Calu3 (cell line): ENCODE measurements at regions not wholly inside any gene's neighbourhood (a gene's known extent, or its start where the extent isn't known, plus 50 kb on each side); places are given as distances from the start of the nearest gene placed in this dataset.

Experiments
- BruUV-seq: library from RNA; stranded (reverse); fragments of 400-500 nt; replicated peaks from 2 replicates; lab custom pipeline; 2021; lab: Mats Ljungman, UMichigan
- CTCF ChIA-PET: fragments of 300-600 bp; sonication (Branson Sonifier 250); formaldehyde crosslinking; loops from one replicate; lab custom pipeline; 2022; ENCODE audit warnings: antibody characterized with exemption; lab: Charles Lee
- DNase-seq: peaks from one replicate; pipeline ENCODE4 v3.0.0; 2022
- H3K27ac Mint-ChIP-seq: one replicate; pipeline ENCODE4 v1.8.0; 2022; ENCODE audit warnings: mixed read lengths; ENCODE audit not compliant: unreplicated experiment
- H3K27me3 Mint-ChIP-seq: one replicate; pipeline ENCODE4 v1.8.0; 2022; ENCODE audit warnings: mixed read lengths; ENCODE audit not compliant: unreplicated experiment
- H3K36me3 Mint-ChIP-seq: one replicate; pipeline ENCODE4 v1.8.0; 2022; ENCODE audit warnings: mild to moderate bottlenecking, moderate library complexity, mixed read lengths; ENCODE audit not compliant: insufficient read depth, unreplicated experiment
- H3K4me1 Mint-ChIP-seq: one replicate; pipeline ENCODE4 v1.8.0; 2022; ENCODE audit warnings: mild to moderate bottlenecking, low read depth, mixed read lengths; ENCODE audit not compliant: unreplicated experiment
- H3K4me3 Mint-ChIP-seq: one replicate; pipeline ENCODE4 v1.8.0; 2022; ENCODE audit warnings: mild to moderate bottlenecking, low read depth, moderate library complexity, mixed read lengths; ENCODE audit not compliant: unreplicated experiment
- H3K9me3 Mint-ChIP-seq: one replicate; pipeline ENCODE4 v1.8.0; 2022; ENCODE audit warnings: low read depth, mixed read lengths; ENCODE audit not compliant: unreplicated experiment
- CTCF ChIP-seq: fragments of 200-600 bp; IDR thresholded peaks from one replicate; pipeline ENCODE4 v1.8.0; 2022; ENCODE audit warnings: antibody characterized with exemption; ENCODE audit not compliant: unreplicated experiment
- intact Hi-C: fragments of 100-400 bp; cut with micrococcal nuclease; formaldehyde crosslinking; loops from one replicate; pipeline ENCODE4 v1.10.0; 2022; ENCODE audit not compliant: unreplicated experiment

GRCh38 chr2:128441341-128442052 is 122.8 kb upstream of the HS6ST1 start:
- BruUV-seq: no TSS peak

DNA sequence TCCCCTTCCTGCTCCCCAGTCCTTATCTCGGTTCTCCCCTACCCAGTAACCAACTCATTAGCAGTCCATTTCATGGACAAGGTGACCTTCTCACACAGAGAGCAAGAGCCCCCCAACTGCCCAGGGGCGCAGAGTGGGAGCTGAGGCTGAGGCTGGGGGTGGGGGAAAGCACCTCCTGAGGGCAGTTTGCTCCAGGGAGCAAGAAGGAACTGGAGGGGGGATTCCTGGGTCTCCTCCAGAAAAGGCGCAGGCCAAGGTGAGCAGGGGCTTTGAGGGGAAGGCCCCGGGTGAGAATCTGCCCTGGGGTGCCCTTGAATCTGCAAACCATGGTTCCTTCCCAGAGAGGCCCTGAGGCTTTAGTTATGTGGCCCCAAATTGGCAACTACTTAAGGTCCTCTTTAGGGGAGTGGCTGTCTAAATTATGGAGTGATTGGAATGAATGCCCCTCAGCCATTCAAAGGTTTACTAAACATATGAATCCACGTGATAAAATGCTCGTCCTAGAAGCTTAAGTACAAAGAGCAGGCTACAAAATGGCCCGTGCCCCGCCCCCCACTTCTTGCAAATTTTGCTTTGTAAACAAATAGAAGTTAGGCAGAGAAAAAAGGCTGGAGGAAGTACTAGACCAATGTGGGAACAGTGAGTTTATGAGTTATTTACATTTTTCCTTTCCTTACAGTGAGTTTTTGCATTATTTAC is 123.5 kb upstream of the HS6ST1 start:
- peaks cover 34% of the 10 kb centered on the region for H3K27me3 Mint-ChIP-seq
- no peak overlapping the region for H3K27ac Mint-ChIP-seq
- CTCF ChIA-PET: no interaction called here
- DNase-seq: no peak
- intact Hi-C loops: no loop called here
- peaks cover 5% of the 10 kb centered on the region for H3K36me3 Mint-ChIP-seq
- H3K9me3 Mint-ChIP-seq: no peaks in the 10 kb centered on the region
- TF ChIP-seq CTCF: no peak
- H3K4me3 Mint-ChIP-seq: no peak overlapping the region
- H3K4me1 Mint-ChIP-seq: no peaks in the 10 kb centered on the region
- BruUV-seq: no TSS peak

More at GRCh38 chr2:128441341-128442052, 122.8 kb upstream of the HS6ST1 start:
- TF ChIP-seq CTCF: no peak
- intact Hi-C loops: no loop called here
- peaks cover 36% of the 10 kb centered on the region for H3K27me3 Mint-ChIP-seq
- no peak overlapping the region for H3K27ac Mint-ChIP-seq
- peaks cover 5% of the 10 kb centered on the region for H3K36me3 Mint-ChIP-seq
- no peaks in the 10 kb centered on the region for H3K9me3 Mint-ChIP-seq
- no peaks in the 10 kb centered on the region for H3K4me1 Mint-ChIP-seq
- DNase-seq: no peak
- CTCF ChIA-PET: no interaction called here
- H3K4me3 Mint-ChIP-seq: no peak overlapping the region

DNA sequence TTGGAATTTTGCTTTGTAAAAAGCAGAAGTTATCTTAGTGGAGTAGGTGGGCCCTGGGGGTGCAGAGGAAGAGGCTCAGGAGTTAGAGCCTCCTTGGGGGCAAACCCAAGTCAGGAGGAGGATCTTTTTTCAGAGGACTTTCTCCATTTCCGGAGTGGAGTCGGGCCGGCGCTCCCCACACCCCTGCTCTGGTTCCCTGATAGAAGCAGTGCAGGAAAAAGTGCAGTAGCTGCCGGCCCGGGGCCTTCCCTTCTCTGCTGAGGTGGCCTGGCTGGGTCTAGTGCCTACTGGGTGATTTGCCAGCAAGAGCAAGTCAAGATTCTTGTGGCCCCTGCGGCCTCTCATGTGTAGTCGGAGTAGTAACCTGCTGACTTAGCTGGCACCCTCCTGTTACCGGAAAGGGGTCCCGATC is 124.2 kb upstream of the HS6ST1 start:
- TF ChIP-seq CTCF: no peak
- no peak overlapping the region for H3K27ac Mint-ChIP-seq
- no peaks in the 10 kb centered on the region for H3K4me1 Mint-ChIP-seq
- CTCF ChIA-PET: no interaction called here
- H3K36me3 Mint-ChIP-seq: peaks cover 5% of the 10 kb centered on the region
- no TSS peak for BruUV-seq
- peaks cover 33% of the 10 kb centered on the region for H3K27me3 Mint-ChIP-seq
- H3K9me3 Mint-ChIP-seq: no peaks in the 10 kb centered on the region
- H3K4me3 Mint-ChIP-seq: no peak overlapping the region
- DNase-seq: no peak
- intact Hi-C loops: no loop called here

DNA sequence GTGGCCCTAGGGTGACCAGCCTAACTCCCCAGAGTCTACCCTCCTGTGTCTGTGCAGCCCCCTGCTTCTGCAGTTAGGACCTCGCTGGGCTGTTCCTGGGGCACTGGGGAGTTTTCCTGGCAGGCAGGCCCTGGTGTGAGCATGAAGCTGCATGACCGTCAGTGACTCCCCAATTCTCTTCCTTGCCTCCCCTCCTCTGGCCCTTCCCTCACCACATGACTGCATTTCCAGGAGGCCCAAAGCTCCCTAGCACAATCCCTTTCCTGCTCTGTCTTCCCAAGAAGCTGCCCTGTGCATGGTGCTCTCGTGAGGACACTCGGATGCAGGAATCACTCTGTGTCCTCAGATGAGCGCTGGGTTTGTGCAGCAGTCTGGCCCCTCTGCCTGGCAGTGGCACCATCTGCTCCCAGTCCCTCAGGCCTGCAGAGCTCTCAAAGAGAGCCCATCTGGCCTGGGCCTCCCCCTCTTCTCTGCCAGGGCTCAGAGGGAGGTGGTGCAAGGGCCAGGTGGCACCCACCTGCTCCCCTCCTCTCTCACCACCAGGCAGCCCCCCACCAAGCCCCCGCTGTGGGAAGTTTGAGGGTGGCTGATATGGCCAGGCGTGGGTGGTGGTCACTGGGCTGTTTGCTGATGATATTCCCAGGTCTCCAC is 125.6 kb upstream of the HS6ST1 start:
- no peak overlapping the region for H3K4me3 Mint-ChIP-seq
- BruUV-seq: no TSS peak
- no peaks in the 10 kb centered on the region for H3K4me1 Mint-ChIP-seq
- H3K27me3 Mint-ChIP-seq: peaks cover 33% of the 10 kb centered on the region
- DNase-seq: no peak
- CTCF ChIA-PET: no interaction called here
- peaks cover 5% of the 10 kb centered on the region for H3K36me3 Mint-ChIP-seq
- H3K9me3 Mint-ChIP-seq: no peaks in the 10 kb centered on the region
- TF ChIP-seq CTCF: no peak
- no peak overlapping the region for H3K27ac Mint-ChIP-seq
- intact Hi-C loops: no loop called here
